ENCODE measurements at regions not wholly inside any gene's neighbourhood (a gene's known extent, or its start where the extent isn't known, plus 50 kb on each side); places are given as distances from the start of the nearest gene placed in this dataset.

DNA sequence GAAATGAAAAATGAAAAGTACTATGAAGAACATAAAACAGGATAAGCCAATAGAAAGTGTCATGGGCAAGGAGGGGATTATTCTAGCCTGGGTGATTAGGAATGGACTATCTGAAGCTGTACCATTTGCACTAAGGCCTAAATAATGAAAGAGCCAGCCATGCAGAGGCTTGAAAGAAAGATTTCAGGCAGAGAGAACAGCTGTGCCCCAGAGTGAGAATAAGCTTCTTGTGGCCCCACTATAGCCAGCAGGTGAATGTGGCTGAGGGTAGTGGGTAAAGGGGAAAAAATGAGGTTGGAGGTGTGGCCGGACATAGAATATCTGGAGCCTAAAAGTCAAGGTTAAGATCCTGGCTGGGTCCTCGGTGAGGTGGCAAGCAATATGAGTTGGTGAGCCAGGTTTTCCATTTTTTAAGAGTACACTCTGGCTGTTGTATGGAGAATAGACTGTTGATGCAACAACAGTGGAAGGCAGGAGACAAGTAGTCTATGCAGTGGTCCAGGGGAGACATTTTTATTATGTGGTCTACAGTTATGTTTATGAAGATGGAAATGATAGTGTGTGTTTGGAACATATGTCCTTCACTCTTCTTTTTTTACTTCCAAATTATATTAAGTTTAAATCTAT is 135.2 kb upstream of the SETBP1 start:
- Histone ChIP-seq H2AFZ (ENCODE audit: low read depth, low read length) (no peak overlapping the region), H3K27me3 (ENCODE audit: insufficient read depth, low read length) (no peaks in the 10 kb centered on the region), H3K36me3 (ENCODE audit: insufficient read depth, low read length) (no peaks in the 10 kb centered on the region), H3K9me3 (ENCODE audit: low read length) (no peaks in the 10 kb centered on the region), H3K4me3 (ENCODE audit: low read length) (no peak overlapping the region), H3K4me1 (ENCODE audit: insufficient read depth, low read length) (no peaks in the 10 kb centered on the region)

DNA sequence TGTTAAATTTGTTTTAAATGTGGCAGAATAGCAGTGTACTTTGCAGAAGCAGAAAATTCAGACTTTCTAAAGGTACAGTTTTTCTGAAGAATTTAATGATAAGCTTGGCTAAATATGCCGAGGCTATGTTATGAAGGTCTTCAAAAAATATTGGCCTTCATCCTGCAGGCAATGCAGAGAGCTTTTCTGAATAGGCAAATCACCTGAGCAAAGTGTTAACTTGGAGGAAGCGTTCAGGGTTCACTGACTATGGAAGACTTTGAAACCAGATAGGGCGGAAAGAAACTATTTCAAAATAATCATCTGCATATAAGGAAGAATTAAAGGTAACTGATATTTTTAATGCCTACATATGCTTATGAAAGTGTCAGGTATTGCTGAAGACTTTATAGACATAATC is 133.7 kb upstream of the SETBP1 start:
- H3K27me3 ChIP-seq (ENCODE audit: insufficient read depth, low read length) = no peaks in the 10 kb centered on the region
- H3K4me3 ChIP-seq (ENCODE audit: low read length) = no peak overlapping the region
- H2AFZ ChIP-seq (ENCODE audit: low read depth, low read length) = no peak overlapping the region
- H3K9me3 ChIP-seq (ENCODE audit: low read length) = no peaks in the 10 kb centered on the region
- no peaks in the 10 kb centered on the region for H3K36me3 ChIP-seq (ENCODE audit: insufficient read depth, low read length)
- no peaks in the 10 kb centered on the region for H3K4me1 ChIP-seq (ENCODE audit: insufficient read depth, low read length)

DNA sequence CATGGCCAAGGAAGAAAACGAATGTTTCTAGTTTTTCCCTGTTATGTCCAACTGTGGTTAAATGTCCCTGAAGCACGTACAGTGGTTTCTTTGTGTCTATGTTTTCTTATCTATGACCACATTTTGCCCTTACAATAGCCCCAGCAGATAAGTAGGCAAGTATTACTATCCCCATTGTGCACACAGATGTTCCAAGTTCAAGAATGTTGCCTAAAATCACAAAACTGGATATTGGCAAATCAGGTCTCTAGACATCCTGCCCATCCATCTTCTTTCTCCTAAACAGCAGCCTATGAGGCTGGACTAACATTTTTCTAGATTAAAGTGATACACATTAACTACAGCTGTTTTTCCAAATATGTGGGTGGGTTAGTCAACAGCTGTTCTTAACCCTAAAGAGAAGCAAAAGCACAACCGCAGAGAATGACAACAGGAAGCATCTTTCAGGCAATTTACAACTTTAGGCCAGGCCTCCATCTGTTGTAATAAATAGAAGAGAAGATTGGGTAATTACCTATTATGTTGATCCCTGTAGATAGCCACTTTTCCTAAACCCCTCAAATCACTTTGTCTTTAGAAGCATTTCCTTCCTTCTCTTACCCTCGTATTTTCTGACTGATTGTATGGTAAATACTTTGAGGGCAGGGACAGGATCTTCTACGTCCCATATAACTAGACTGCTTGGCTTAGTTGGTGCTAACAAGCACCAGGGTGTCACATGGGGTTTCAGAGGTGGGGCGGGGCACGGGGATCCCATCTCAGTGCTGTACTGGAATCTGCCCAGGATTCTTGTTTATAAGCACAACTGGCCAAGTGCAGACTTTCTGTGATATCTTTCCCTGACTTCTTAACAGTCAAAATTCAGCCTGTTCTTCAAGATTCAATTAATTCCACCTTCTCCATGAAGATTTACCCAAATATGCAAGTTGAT is 132.1 kb upstream of the SETBP1 start:
- H3K9me3 ChIP-seq (ENCODE audit: low read length) = no peaks in the 10 kb centered on the region
- no peaks in the 10 kb centered on the region for H3K27me3 ChIP-seq (ENCODE audit: insufficient read depth, low read length)
- no peaks in the 10 kb centered on the region for H3K36me3 ChIP-seq (ENCODE audit: insufficient read depth, low read length)
- no peak overlapping the region for H3K4me3 ChIP-seq (ENCODE audit: low read length)
- H3K4me1 ChIP-seq (ENCODE audit: insufficient read depth, low read length) = peaks cover 12% of the 10 kb centered on the region
- H2AFZ ChIP-seq (ENCODE audit: low read depth, low read length) = no peak overlapping the region

DNA sequence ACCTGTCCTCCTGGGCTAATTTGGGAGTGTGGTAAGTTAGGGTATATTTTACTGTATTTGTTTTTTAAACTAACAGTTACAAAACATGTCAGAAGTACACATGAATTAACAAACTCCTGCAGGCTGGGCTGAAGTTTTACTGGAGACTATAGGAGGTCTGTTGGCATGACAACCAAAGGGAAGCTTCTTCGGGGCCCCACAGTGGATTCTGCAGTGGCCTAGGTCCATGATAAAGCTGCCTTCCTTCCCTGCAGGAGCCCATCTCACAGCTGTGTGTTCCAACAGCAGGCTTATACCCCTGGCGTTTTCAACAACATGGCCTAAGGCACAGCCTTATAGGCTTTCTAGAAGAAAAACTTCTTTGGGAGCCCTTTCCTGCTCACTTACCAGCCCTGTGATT is 128.0 kb upstream of the SETBP1 start:
- Histone ChIP-seq H3K36me3 (ENCODE audit: insufficient read depth, low read length) (no peaks in the 10 kb centered on the region), H2AFZ (ENCODE audit: low read depth, low read length) (peak overlapping the region; percentile 11), H3K9me3 (ENCODE audit: low read length) (no peaks in the 10 kb centered on the region), H3K4me1 (ENCODE audit: insufficient read depth, low read length) (peaks cover 12% of the 10 kb centered on the region), H3K27me3 (ENCODE audit: insufficient read depth, low read length) (no peaks in the 10 kb centered on the region), H3K4me3 (ENCODE audit: low read length) (no peak overlapping the region)

DNA sequence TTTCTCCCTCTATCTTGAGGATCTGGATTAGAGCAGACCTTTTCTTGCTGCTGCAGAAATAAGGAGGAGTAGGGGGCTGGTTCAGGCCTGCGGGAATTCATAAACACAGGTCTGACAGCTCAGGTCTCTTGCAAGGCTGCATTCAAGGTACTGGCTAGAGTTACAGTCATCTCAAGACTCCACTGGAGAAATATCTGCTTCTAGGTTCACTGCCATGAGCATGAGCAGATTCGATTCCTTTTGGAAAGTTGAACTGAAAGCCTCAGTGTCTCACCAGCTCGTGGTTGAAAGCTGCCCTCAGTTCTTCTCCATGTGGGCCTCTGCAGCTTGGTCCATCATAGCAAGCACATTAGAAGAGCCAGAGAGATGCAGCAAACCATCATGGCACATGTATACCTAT is 124.4 kb upstream of the SETBP1 start:
- Histone ChIP-seq H2AFZ (ENCODE audit: low read depth, low read length) (no peak overlapping the region), H3K4me1 (ENCODE audit: insufficient read depth, low read length) (peaks cover 12% of the 10 kb centered on the region), H3K9me3 (ENCODE audit: low read length) (no peaks in the 10 kb centered on the region), H3K4me3 (ENCODE audit: low read length) (no peak overlapping the region), H3K36me3 (ENCODE audit: insufficient read depth, low read length) (no peaks in the 10 kb centered on the region), H3K27me3 (ENCODE audit: insufficient read depth, low read length) (no peaks in the 10 kb centered on the region)

DNA sequence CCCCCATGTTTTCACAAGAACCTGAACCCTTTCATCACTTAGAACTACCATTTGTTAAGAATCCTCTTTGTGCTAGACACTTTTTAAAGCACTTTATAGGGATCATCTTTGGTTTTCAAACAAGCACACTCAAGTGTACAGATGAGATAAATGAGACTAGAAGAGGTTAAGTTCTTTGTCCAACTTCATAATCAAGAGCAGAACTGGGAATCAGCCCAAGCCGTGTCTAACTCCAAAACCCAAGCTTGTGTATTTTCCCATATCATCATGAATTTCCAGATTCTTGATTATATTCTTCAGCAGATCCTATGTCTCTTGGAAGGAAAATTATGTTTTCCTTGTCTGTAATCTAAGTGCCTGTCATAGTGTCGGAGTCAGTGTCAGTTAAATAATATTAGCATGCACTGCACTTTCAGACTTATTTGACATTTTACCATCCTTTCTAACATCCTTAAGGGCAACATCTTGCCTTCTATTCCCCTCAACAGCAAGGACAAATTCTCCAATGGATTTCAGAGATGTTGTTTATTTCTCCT is 123.0 kb upstream of the SETBP1 start:
- Histone ChIP-seq H3K4me3 (ENCODE audit: low read length) (no peak overlapping the region), H3K27me3 (ENCODE audit: insufficient read depth, low read length) (no peaks in the 10 kb centered on the region), H3K36me3 (ENCODE audit: insufficient read depth, low read length) (no peaks in the 10 kb centered on the region), H2AFZ (ENCODE audit: low read depth, low read length) (no peak overlapping the region), H3K9me3 (ENCODE audit: low read length) (no peaks in the 10 kb centered on the region), H3K4me1 (ENCODE audit: insufficient read depth, low read length) (peaks cover 8% of the 10 kb centered on the region)

DNA sequence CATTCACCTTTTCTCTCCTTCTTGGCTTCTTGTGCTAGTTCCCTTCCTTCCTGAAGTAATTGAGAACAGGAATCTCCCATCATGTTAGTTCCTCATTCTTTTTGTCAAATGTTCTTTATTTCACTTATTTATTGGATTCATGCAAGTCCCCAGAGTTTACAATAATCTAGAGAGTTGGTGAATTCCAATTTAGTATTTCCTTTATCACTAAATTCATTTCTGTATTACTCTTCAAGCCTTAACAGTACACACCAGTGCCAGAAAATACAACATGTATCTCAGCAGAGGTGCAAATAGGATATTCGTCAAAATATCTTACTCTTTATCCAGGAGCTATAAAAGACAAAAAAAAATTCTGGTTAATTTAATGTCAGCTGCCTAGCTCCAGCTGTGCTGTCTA is 121.9 kb upstream of the SETBP1 start:
- Histone ChIP-seq H2AFZ (ENCODE audit: low read depth, low read length) (no peak overlapping the region), H3K4me1 (ENCODE audit: insufficient read depth, low read length) (no peaks in the 10 kb centered on the region), H3K27me3 (ENCODE audit: insufficient read depth, low read length) (no peaks in the 10 kb centered on the region), H3K4me3 (ENCODE audit: low read length) (no peak overlapping the region), H3K9me3 (ENCODE audit: low read length) (no peaks in the 10 kb centered on the region), H3K36me3 (ENCODE audit: insufficient read depth, low read length) (no peaks in the 10 kb centered on the region)

DNA sequence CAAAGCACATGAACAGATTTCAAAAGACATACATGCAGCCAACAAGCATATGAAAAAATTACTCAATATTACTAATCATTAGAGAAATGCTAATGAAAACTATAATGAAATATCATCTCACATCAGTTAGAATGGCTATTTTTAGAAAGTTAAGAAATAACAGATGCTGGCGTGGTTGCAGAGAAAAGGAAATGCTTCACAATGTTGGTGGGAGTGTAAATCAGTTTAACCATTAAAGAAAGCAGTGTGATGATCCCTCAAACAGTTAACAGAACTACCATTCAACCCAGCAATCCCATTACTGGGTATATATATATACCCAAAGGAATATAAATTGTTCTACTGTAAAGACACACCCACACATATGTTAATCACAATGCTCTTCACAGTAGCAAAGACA is 117.7 kb upstream of the SETBP1 start:
- Histone ChIP-seq H3K27me3 (ENCODE audit: insufficient read depth, low read length) (no peaks in the 10 kb centered on the region), H3K4me3 (ENCODE audit: low read length) (no peak overlapping the region), H3K36me3 (ENCODE audit: insufficient read depth, low read length) (no peaks in the 10 kb centered on the region), H3K9me3 (ENCODE audit: low read length) (no peaks in the 10 kb centered on the region), H2AFZ (ENCODE audit: low read depth, low read length) (no peak overlapping the region), H3K4me1 (ENCODE audit: insufficient read depth, low read length) (no peaks in the 10 kb centered on the region)

DNA sequence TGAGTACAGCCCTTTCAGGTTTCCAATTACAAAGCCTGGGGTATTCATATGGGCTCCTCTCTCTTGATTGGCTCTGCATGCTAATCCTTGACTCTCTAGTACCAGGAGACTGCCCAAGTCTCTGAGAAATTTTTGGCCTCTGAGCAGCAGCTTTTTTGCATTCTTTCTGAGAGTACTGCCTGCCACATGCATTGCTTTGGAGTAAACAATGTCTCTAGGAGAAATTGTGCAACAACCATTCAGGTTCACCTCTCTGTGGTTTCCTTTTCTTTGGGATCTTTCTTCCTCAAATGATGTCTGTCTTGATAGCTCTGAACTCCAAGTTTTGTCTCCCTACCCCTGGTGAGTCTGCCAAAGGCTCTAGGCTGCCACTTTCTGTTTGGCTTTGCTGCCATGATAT is 115.8 kb upstream of the SETBP1 start:
- no peaks in the 10 kb centered on the region for H3K9me3 ChIP-seq (ENCODE audit: low read length)
- no peaks in the 10 kb centered on the region for H3K36me3 ChIP-seq (ENCODE audit: insufficient read depth, low read length)
- H3K4me3 ChIP-seq (ENCODE audit: low read length) = no peak overlapping the region
- H2AFZ ChIP-seq (ENCODE audit: low read depth, low read length) = no peak overlapping the region
- no peaks in the 10 kb centered on the region for H3K27me3 ChIP-seq (ENCODE audit: insufficient read depth, low read length)
- no peaks in the 10 kb centered on the region for H3K4me1 ChIP-seq (ENCODE audit: insufficient read depth, low read length)

DNA sequence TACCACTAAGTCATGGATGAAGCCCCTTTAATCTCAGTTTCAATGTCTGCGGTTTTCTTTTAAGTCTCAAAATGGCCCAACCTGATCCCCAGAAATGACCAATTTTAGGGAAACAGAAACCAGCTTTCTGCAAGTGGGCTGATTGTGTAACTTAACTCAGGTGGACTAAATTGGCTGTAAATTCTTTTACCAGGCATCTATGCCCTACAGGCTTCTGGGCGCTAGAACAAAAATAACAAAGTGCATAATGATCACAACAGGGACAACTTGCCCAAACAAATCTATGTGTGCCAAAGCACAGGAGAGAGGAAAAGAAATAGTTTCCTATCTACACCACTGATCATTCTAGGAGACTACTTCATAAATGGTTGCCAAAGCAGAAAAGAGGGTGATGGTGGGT is 112.3 kb upstream of the SETBP1 start:
- Histone ChIP-seq H2AFZ (ENCODE audit: low read depth, low read length) (no peak overlapping the region), H3K36me3 (ENCODE audit: insufficient read depth, low read length) (no peaks in the 10 kb centered on the region), H3K4me3 (ENCODE audit: low read length) (no peak overlapping the region), H3K4me1 (ENCODE audit: insufficient read depth, low read length) (no peaks in the 10 kb centered on the region), H3K9me3 (ENCODE audit: low read length) (no peaks in the 10 kb centered on the region), H3K27me3 (ENCODE audit: insufficient read depth, low read length) (no peaks in the 10 kb centered on the region)

DNA sequence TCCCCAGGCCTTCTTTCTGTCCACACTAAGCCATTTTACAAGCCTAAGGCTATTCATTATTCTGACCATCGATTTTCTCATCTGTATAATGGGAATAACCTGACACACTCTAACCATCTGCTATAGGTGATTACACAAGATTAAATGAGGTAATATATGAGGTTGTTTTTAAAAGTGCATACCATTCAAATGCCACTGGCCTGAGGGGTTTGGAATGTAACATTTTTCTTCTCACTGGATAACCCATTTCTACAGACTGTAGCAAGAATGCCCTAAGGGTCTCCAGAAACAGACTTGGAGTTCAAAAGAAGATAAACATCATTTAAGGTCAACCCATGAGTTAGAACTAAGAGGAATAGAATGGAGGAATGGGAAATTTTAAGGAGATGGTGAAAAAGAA is 111.7 kb upstream of the SETBP1 start:
- Histone ChIP-seq H3K9me3 (ENCODE audit: low read length) (no peaks in the 10 kb centered on the region), H3K4me1 (ENCODE audit: insufficient read depth, low read length) (no peaks in the 10 kb centered on the region), H3K27me3 (ENCODE audit: insufficient read depth, low read length) (no peaks in the 10 kb centered on the region), H3K4me3 (ENCODE audit: low read length) (no peak overlapping the region), H2AFZ (ENCODE audit: low read depth, low read length) (no peak overlapping the region), H3K36me3 (ENCODE audit: insufficient read depth, low read length) (no peaks in the 10 kb centered on the region)

DNA sequence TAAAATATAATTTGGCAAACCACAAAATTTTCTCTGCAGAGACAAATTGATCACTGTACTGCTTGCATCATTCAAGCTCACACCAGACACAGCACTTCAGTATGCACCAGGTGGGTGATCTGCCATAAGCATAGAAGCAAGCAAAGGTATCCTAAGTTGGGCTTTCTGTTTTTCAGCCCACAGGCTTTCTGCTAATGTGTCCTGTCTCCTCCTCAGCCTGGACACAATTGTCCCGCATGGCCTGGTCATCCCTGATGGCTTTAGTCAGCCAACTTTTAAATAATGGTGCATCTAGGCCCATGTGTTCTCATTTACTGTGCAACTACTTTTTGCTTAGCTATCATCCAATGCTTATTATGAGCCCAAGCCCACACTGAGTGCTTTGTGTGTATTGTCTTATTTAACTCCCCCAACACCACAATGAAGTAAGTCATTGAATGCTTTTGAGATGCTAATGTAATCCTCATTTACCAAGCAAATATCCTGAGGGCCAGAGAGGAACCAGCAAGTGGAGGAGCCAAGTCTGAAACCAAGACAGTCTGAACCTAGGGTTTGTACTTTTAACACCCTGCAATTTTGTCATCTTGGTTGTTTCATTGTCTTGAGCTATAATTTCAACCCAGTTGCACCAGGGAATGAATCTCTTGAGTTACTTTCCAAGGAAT is 111.2 kb upstream of the SETBP1 start:
- no peak overlapping the region for H2AFZ ChIP-seq (ENCODE audit: low read depth, low read length)
- no peaks in the 10 kb centered on the region for H3K27me3 ChIP-seq (ENCODE audit: insufficient read depth, low read length)
- H3K4me1 ChIP-seq (ENCODE audit: insufficient read depth, low read length) = no peaks in the 10 kb centered on the region
- H3K36me3 ChIP-seq (ENCODE audit: insufficient read depth, low read length) = no peaks in the 10 kb centered on the region
- no peaks in the 10 kb centered on the region for H3K9me3 ChIP-seq (ENCODE audit: low read length)
- no peak overlapping the region for H3K4me3 ChIP-seq (ENCODE audit: low read length)

DNA sequence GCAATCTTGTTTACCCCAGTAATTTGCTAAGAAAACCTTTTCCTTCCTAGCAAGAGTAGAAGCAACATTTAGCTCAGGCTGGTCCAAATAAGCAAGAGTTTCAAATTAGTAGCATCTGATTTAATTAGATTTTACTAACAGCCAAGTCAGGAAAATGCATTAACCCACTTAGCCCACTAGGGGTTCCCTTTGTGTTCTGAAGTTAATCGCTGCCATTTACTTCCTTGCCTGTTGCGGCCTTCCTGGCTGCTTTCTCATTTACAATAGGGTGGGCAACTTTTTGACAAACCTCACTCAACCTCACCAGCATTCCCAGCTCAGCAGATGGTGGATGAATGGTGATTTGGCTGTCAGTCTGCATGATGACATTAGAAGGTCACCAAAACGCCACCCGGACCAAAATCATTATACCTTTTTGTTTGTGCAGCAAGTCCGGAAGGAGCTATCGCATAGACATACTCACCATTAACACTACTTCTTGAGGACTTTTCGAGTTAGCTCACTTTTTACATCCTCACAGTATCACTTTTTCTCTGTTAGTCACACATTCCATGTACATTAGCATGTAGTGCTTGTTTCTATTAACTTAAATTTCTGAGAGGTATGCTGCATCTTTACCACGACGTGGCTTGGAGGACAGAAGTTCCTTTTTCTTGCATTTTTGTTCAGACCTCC is 101.5 kb upstream of the SETBP1 start:
- H2AFZ ChIP-seq (ENCODE audit: low read depth, low read length) = no peak overlapping the region
- H3K27me3 ChIP-seq (ENCODE audit: insufficient read depth, low read length) = no peaks in the 10 kb centered on the region
- H3K9me3 ChIP-seq (ENCODE audit: low read length) = no peaks in the 10 kb centered on the region
- H3K36me3 ChIP-seq (ENCODE audit: insufficient read depth, low read length) = no peaks in the 10 kb centered on the region
- H3K4me3 ChIP-seq (ENCODE audit: low read length) = no peak overlapping the region
- H3K4me1 ChIP-seq (ENCODE audit: insufficient read depth, low read length) = no peaks in the 10 kb centered on the region
